ENCODE measurements at regions not wholly inside any gene's neighbourhood (a gene's known extent, or its start where the extent isn't known, plus 50 kb on each side); places are given as distances from the start of the nearest gene placed in this dataset.

DNA sequence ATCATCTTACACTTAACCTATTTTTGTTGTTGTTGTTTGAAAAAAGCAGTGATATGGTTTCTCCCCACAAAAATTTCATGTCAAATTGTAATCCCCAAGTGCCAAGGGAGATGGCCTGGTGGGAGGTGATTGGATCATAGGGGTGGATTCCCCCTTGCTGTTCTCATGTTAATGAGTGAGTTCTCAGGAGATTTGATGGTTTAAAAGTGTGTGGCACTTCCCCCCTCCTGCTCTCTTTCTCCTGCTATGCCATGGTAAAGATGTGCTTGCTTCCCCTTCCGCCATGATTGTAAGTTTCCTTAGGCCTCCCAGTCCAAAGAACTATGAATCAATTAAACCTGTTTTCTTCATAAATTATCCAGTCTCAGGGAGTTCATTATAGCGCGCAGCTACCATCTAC lies 1362.7 kb upstream of the FAM98A start:
- no peak for DNase-seq
- WGBS, 2 donors, result 90 to 97% methylated on average over 3 of the region's 3 CpGs
- ATAC-seq (ENCODE audit: insufficient read depth, low FRiP score), result no peak

GRCh38 chr2:34954758-34955157 lies 1355.7 kb upstream of the FAM98A start:
- no peaks in the 10 kb centered on the region for H3K27me3 ChIP-seq (ENCODE audit: control insufficient read depth in 3 of 3, insufficient read depth in 3 of 3, low read length in 2 of 3)
- H3K4me1 ChIP-seq (ENCODE audit: control insufficient read depth in 5 of 5, insufficient read depth in 5 of 5, low read length in 5 of 5), result no peaks in the 10 kb centered on the region
- ATAC-seq (ENCODE audit: insufficient read depth, low FRiP score), result no peak

More for the DNA sequence above, 1362.7 kb upstream of the FAM98A start:
- H3K9ac ChIP-seq (ENCODE audit: insufficient read depth in 1 of 2, low read length in 2 of 2), result no peak overlapping the region
- TF ChIP-seq CTCF (IDR thresholded peaks at IDR 0.05; ENCODE audit: control extremely low read depth, extremely low read depth), result no peak
- no peaks in the 10 kb centered on the region for H3K9me3 ChIP-seq (ENCODE audit: control insufficient read depth in 4 of 4, insufficient read depth in 3 of 4, low read length in 3 of 4)
- no peak overlapping the region for H3K4me3 ChIP-seq
- H3K36me3 ChIP-seq (ENCODE audit: control insufficient read depth in 4 of 4, insufficient read depth in 4 of 4, low read length in 4 of 4), result no peaks in the 10 kb centered on the region
- H3K4me1 ChIP-seq (ENCODE audit: control insufficient read depth in 5 of 5, insufficient read depth in 5 of 5, low read length in 5 of 5), result no peaks in the 10 kb centered on the region
- H3K27me3 ChIP-seq (ENCODE audit: control insufficient read depth in 3 of 3, insufficient read depth in 3 of 3, low read length in 2 of 3), result no peaks in the 10 kb centered on the region
- no peak overlapping the region for H3K27ac ChIP-seq (ENCODE audit: low read depth in 1 of 2, low read length in 1 of 2)

DNA sequence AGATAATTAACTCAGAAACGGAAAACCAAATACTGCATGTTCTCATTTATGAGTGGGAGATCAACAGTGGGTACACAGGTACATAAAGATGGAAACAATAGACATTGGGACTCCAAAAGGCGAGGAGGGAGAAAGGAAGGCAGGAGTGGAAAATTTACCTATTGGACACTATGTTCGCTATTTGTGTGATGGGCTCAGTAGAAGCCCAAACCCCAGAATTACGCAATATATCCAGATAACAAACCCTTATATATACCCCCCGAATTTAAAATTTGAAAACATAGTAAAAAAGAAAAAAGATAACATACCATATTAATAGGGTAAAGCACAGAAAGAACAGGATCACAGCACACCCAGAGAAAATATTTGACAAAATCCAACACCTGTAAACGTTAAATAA lies 1351.7 kb upstream of the FAM98A start:
- H3K27ac ChIP-seq (ENCODE audit: low read depth in 1 of 2, low read length in 1 of 2), result no peak overlapping the region
- no peak for ATAC-seq (ENCODE audit: insufficient read depth, low FRiP score)
- no peaks in the 10 kb centered on the region for H3K9me3 ChIP-seq (ENCODE audit: control insufficient read depth in 4 of 4, insufficient read depth in 3 of 4, low read length in 3 of 4)
- WGBS, 2 donors, result 76 to 90% methylated on average over 6 of the region's 6 CpGs
- H3K27me3 ChIP-seq (ENCODE audit: control insufficient read depth in 3 of 3, insufficient read depth in 3 of 3, low read length in 2 of 3), result no peaks in the 10 kb centered on the region
- no peak for DNase-seq
- no peak for TF ChIP-seq CTCF (IDR thresholded peaks at IDR 0.05; ENCODE audit: control extremely low read depth, extremely low read depth)
- H3K36me3 ChIP-seq (ENCODE audit: control insufficient read depth in 4 of 4, insufficient read depth in 4 of 4, low read length in 4 of 4), result no peaks in the 10 kb centered on the region
- no peaks in the 10 kb centered on the region for H3K4me1 ChIP-seq (ENCODE audit: control insufficient read depth in 5 of 5, insufficient read depth in 5 of 5, low read length in 5 of 5)
- no peak overlapping the region for H3K9ac ChIP-seq (ENCODE audit: insufficient read depth in 1 of 2, low read length in 2 of 2)
- no peak overlapping the region for H3K4me3 ChIP-seq

More at GRCh38 chr2:34954758-34955157, 1355.7 kb upstream of the FAM98A start:
- Histone ChIP-seq H3K9ac (ENCODE audit: insufficient read depth in 1 of 2, low read length in 2 of 2) (no peak overlapping the region), H3K36me3 (ENCODE audit: control insufficient read depth in 4 of 4, insufficient read depth in 4 of 4, low read length in 4 of 4) (no peaks in the 10 kb centered on the region), H3K4me3 (no peak overlapping the region), H3K27ac (ENCODE audit: low read depth in 1 of 2, low read length in 1 of 2) (no peak overlapping the region), H3K9me3 (ENCODE audit: control insufficient read depth in 4 of 4, insufficient read depth in 3 of 4, low read length in 3 of 4) (no peaks in the 10 kb centered on the region)
- no peak for TF ChIP-seq CTCF (IDR thresholded peaks at IDR 0.05; ENCODE audit: control extremely low read depth, extremely low read depth)
- DNase-seq, result no peak

GRCh38 chr2:34949316-34949715 lies 1350.2 kb upstream of the FAM98A start:
- WGBS, 2 donors, result 73 to 89% methylated on average over 1 of the region's 1 CpG

More at GRCh38 chr2:34949316-34949715, 1350.2 kb upstream of the FAM98A start:
- TF ChIP-seq CTCF (IDR thresholded peaks at IDR 0.05; ENCODE audit: control extremely low read depth, extremely low read depth), result no peak
- no peaks in the 10 kb centered on the region for H3K9me3 ChIP-seq (ENCODE audit: control insufficient read depth in 4 of 4, insufficient read depth in 3 of 4, low read length in 3 of 4)
- H3K4me3 ChIP-seq, result no peak overlapping the region
- DNase-seq, result no peak
- H3K9ac ChIP-seq (ENCODE audit: insufficient read depth in 1 of 2, low read length in 2 of 2), result no peak overlapping the region
- no peaks in the 10 kb centered on the region for H3K27me3 ChIP-seq (ENCODE audit: control insufficient read depth in 3 of 3, insufficient read depth in 3 of 3, low read length in 2 of 3)
- no peaks in the 10 kb centered on the region for H3K36me3 ChIP-seq (ENCODE audit: control insufficient read depth in 4 of 4, insufficient read depth in 4 of 4, low read length in 4 of 4)
- H3K27ac ChIP-seq (ENCODE audit: low read depth in 1 of 2, low read length in 1 of 2), result no peak overlapping the region
- ATAC-seq (ENCODE audit: insufficient read depth, low FRiP score), result no peak
- H3K4me1 ChIP-seq (ENCODE audit: control insufficient read depth in 5 of 5, insufficient read depth in 5 of 5, low read length in 5 of 5), result no peaks in the 10 kb centered on the region

Measured in lung (tissue), 11 donors.